HL-60/S4 (cell line): ENCODE measurements at regions not wholly inside any gene's neighbourhood (a gene's known extent, or its start where the extent isn't known, plus 50 kb on each side); places are given as distances from the start of the nearest gene placed in this dataset.

ENCODE experiments used
- in situ Hi-C: fragments of 300-500 bp; cut with MboI; formaldehyde crosslinking; loops from 2 replicates; pipeline ENCODE4 v1.14.3; 2022; ENCODE audit warnings: low sequenced_read_pairs

GRCh38 chr2:18503376-18504228 lies 56.9 kb downstream of the RDH14 start:
- in situ Hi-C loops: loop anchor here (25.0 kb wide), 1 partner anchor 859 kb away; the partner anchor contains the start of gene OSR1

DNA sequence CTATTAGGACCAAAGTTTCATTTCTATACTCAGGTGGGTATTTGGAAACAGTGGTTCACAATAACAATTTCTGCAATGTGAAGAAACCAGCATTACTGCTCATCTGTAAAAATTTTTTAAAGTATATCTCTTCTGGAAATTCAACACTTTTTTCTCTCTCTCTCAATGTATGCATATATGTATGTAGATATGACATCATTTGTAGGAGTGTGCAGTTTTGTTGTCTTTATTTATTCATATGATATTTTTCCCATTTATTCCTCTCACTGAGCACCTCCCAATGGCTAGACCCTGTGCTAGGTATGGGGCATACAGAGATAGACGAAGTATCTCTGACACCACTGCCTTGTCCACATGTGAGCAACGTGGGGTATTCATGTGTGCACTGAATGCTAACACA lies 58.3 kb downstream of the RDH14 start:
- in situ Hi-C loops: loop anchor here (25.0 kb wide), 1 partner anchor 860 kb away; the partner anchor contains the start of gene OSR1

DNA sequence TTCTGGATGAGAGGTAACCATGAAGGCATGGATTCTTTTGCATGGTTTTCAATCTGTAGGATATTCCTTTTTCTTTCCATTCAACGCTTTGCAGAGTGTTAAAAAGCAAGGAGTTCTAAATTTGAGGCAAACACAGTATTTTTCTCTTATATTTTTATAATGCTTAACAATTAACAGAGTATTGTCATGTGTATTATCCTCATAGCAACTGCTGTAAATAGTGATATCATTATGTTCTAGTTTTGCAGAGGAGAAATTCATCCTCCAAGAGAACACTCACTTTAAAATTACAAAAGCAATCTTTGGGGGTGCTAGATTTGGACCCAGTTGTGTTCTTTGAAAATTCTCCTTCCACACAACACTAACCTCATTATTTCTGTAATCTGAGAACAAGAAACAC lies 58.7 kb downstream of the RDH14 start:
- in situ Hi-C loops: loop anchor here (25.0 kb wide), 1 partner anchor 861 kb away; the partner anchor contains the start of gene OSR1

DNA sequence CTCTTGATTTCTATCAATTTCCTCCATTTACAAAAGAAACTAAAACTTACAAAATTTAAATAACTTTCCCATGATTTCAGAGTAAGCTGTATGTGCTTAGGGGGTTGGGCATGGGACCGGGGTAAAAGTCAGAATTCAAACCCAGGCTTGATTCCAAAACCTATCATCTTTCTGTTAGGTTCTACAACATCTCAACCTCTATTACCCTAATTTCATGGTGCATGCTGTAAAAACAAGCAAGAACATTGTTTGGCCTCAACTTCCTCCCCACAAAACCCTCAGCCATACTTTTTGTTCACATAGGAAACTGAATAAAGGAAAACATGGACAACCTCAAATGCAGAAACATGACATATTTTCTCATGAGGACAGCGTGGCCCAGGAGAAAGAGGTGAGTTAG lies 59.3 kb downstream of the RDH14 start:
- in situ Hi-C loops: loop anchor here (25.0 kb wide), 1 partner anchor 861 kb away; the partner anchor contains the start of gene OSR1

GRCh38 chr2:18500333-18500732 lies 60.1 kb downstream of the RDH14 start:
- in situ Hi-C loops: loop anchor here (25.0 kb wide), 1 partner anchor 862 kb away; the partner anchor contains the start of gene OSR1

DNA sequence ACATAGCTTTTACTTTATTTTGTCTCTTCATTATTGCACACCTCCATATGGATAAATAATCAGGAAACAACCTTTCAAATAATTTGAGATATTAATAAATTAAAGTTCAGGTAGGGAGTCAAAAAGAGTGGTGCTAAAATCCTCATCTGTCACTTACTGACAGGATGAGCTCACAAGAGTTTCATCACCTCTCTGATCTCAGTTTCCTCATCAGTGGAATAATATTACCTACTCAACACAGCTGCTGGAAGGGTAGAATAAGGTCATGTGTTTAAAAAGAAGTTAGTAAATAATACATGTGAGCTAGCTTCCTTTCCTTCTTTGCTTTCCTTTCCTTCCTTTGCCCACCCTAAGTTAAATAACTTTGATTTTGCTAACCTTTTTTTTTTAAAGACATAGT lies 61.9 kb downstream of the RDH14 start:
- in situ Hi-C loops: no loop called here

DNA sequence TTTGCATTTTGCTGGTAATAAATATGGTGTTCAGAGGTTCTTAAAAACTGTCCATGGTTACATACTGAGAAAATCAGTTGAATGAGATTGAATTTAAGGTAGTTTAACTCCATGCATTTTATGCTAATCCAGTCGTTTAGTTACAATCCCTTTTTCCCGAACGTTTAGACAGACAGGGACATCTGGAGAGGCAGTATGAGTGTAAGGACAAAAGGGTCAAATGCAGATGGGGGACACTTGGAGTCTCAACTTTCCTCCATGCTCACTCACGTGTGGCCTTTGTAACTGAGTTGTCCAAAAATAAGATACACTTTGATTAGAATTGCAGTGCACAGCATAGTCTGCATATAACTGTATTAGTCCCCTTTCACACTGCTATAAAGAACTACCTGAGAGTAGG lies 63.9 kb downstream of the RDH14 start:
- in situ Hi-C loops: no loop called here

- in situ Hi-C loops: no loop called here
Observed at GRCh38 chr2:18495058-18495457, 65.4 kb downstream of the RDH14 start.

GRCh38 chr2:18492721-18493120 lies 67.7 kb downstream of the RDH14 start:
- in situ Hi-C loops: no loop called here

- in situ Hi-C loops: no loop called here
Observed at GRCh38 chr2:18491577-18491976, 68.9 kb downstream of the RDH14 start.

DNA sequence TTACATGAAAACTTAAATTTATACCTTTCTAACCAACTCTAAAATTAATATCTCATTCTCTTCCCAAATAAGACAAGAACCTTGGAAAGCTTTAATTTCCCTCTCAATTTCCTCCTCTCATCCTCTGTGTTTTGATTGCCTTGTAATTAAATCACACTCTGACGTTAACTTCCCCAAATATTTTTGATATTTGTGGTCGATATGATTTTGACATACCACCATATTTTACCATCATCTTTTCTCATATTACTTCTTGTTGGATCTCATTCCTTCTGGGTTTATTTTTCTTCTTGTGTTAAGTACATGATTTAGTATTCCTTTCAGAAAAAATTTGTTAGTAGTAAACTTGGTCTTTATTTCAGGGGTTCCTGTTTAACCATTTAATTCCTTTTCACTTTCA lies 69.6 kb downstream of the RDH14 start:
- in situ Hi-C loops: no loop called here

- in situ Hi-C loops: no loop called here
Observed at GRCh38 chr2:18487106-18487913, 73.1 kb downstream of the RDH14 start.

GRCh38 chr2:18484625-18485024 lies 75.8 kb downstream of the RDH14 start:
- in situ Hi-C loops: no loop called here

GRCh38 chr2:18483896-18484295 lies 76.6 kb downstream of the RDH14 start:
- in situ Hi-C loops: no loop called here

DNA sequence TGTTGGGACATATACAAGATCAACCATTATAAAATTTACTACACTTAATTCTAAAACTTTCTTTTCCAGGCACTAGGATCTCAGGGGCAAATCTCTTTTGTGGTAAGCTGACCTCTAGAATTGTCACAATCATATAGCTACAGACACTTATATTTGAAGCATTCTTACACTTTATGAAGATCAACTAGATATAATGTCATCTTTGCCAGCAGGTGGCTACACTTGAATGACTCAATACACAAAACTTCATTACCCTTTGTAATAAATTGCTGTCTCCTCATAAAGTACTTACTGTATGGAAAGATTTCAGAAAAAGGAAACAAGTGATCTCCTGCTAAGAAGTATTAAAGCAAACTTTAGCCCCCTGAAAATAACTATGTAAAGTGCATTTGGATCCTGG lies 77.8 kb downstream of the RDH14 start:
- in situ Hi-C loops: no loop called here

DNA sequence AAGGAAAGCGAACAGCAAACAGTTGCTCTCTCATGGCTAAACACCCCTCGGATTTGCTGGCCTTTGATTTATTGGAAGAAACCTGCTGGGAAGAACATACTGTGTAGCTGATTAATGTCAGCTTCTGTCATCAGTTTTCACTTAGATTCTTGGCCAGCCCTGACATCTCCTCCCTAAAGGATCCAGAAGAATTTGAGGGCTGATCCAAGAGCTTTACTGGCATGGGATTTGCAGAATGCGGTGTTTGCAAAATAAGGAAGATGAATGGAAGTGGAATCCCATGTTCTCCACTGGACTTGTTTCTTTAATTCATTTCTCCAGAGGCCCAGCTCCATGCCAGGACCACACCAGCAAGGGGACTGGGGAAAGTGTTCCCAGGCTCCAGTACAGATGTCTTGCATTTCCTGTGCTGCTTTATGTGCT lies 80.5 kb downstream of the RDH14 start:
- in situ Hi-C loops: no loop called here

GRCh38 chr2:18477293-18477692 lies 83.2 kb downstream of the RDH14 start:
- in situ Hi-C loops: no loop called here

GRCh38 chr2:18476484-18476883 lies 84.0 kb downstream of the RDH14 start:
- in situ Hi-C loops: no loop called here

GRCh38 chr2:18475884-18476283 lies 84.6 kb downstream of the RDH14 start:
- in situ Hi-C loops: no loop called here

DNA sequence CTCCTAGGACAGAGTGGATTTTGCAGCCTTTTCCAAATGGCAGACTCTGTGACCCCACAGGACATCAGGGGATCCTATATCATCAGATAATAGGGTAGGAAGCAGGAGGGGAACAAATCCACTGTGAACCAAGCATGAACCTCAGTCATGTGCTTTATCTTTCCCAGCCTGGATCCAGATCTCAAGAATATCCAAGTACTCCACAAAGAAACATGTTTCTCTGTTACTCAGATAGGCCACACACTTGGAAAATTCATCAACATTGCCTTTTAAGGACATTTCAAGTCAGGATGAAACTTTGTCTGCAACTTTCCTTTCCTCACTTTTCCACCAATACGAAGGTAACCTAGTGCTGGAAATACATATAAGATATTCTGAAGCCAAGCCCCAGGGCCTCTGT lies 85.8 kb downstream of the RDH14 start:
- in situ Hi-C loops: no loop called here
